ENCODE measurements at regions not wholly inside any gene's neighbourhood (a gene's known extent, or its start where the extent isn't known, plus 50 kb on each side); places are given as distances from the start of the nearest gene placed in this dataset.
"Not testable (repeated sequence)": the region's sequence is repeated elsewhere in the genome, so short reads cannot be mapped to it uniquely, and the experiment has no call there.

DNA sequence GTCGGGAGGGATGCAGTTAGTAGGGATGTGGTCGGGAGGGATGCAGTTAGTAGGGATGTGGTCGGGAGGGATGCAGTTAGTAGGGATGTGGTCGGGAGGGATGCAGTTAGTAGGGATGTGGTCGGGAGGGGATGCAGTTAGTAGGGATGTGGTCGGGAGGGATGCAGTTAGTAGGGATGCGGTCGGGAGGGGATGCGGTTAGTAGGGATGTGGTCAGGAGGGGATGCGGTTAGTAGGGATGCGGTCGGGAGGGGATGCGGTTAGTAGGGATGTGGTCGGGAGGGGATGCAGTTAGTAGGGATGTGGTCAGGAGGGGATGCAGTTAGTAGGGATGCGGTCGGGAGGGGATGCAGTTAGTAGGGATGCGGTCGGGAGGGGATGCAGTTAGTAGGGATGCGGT lies 96.2 kb downstream of the BDH1 start:
- not testable (repeated sequence) for H3K9me3 Mint-ChIP-seq

DNA sequence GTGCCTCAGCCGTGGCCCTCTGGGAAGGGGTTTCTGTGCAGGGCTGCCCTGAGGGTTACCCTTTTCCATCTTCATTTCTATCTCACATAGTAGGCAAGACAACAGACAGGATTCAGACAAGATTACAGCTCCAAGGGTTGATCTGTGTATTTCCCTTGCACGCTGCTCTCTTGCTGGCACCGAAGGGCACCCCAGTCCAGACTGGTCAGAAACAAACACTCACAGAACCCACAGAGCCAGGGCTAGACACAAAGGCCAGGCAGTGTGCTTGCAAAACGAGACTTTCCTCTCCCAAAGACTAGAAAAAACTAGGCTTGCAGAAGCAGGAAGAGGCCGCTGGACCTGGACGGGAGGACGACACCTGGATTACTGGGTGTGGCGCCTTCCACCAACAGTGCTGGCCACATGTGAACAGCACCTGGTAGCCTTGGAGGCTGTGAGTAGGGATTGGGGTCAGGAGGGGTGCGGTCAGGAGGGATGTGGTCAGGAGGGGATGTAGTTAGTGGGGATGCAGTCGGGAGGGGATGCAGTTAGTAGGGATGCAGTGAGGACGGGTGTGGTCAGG lies 96.8 kb downstream of the BDH1 start:
- Mint-ChIP-seq H3K36me3 (no peaks in the 10 kb centered on the region), H3K27me3 (peaks cover 5 to 6% of the 10 kb centered on the region in 2 donors), H3K4me3 (no peak overlapping the region), H3K27ac (no peak overlapping the region), H3K9me3 (no peaks in the 10 kb centered on the region), H3K4me1 (ENCODE audit: low read depth in 2 of 2) (peaks cover 15 to 18% of the 10 kb centered on the region in 2 donors)
- DNase-seq (ENCODE audit: low spot score), result no peak
- ATAC-seq, result no peak

More for the DNA sequence above, 96.2 kb downstream of the BDH1 start:
- H3K27ac Mint-ChIP-seq; H3K27me3 Mint-ChIP-seq; DNase-seq (ENCODE audit: low spot score); ATAC-seq; H3K36me3 Mint-ChIP-seq; H3K4me3 Mint-ChIP-seq: not testable (repeated sequence)
- H3K4me1 Mint-ChIP-seq (ENCODE audit: low read depth in 2 of 2), result peaks cover 15 to 18% of the 10 kb centered on the region in 2 donors

DNA sequence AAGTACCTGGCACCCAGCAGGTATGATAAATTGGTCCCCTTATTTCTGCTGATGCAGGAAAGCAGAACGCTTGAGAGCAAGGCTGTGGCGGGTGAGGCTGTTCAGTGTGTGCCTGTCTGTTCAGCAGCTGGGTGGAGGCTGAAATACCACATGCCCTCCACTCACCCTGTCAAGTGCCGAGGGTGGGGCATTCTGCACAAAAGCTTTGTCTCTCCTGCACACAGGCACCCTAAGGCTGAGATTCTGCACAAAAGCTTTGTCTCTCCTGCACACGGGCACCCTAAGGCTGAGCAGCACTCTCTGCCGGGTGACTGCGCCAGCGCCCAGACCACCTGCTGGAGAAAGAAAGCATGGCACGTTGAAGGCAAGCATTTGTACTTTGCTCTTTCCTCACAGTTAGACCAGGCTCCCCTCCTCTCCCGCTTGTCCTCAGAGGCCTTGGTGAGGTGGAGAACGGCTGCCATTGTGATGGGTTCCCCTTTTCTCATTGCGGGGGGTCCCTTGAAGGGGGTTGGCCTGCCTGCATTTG lies 97.5 kb downstream of the BDH1 start:
- Mint-ChIP-seq H3K27me3 (peaks cover 5 to 6% of the 10 kb centered on the region in 2 donors), H3K9me3 (no peaks in the 10 kb centered on the region), H3K4me3 (no peak overlapping the region), H3K4me1 (ENCODE audit: low read depth in 2 of 2) (peaks cover 15 to 18% of the 10 kb centered on the region in 2 donors), H3K27ac (no peak overlapping the region), H3K36me3 (no peaks in the 10 kb centered on the region)
- ATAC-seq (peak in 1 of 2 donors; percentile 52), DNase-seq (ENCODE audit: low spot score) (no peak)

DNA sequence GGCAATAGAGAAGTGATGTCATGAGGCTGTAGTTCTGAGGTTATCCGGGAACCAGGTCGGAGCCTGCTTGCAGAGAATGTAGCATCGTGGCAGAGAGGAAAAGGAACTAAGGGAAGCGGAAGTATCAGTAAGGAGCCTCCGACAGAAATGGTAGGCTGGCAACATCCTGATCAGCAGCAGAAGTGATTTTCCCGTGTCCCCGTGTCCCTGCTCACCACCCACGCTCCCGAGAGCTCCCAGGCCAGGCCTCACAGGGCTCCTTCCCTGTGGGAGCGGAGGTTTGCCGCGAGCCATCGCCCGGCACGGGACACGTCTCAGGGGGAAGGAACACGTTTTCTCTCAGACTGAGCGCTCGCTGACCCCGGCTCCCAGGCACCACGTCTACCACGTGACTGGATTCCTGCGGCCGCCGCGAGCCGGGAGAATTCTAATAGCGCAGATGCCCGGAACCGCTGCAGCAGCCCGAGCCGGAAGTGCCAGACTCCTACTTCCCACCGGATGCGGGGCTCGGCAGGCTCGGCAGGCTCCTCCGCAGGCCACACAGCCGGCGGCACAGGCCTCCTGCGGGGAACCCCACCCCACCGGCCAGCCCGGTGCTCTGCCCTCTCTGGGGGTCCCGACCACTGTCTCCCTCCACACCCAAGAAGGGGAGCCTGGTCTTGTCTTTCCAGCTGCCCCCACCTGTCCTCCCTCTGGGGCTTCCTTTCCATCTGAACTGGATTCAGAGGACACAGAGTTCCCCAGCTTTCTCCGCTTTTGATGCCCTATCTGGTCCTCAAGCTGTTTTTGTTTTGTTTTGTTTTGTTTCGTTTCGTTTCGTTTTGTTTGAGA lies 99.3 kb downstream of the BDH1 start:
- ATAC-seq, result peak; percentile 85 to 89
- Mint-ChIP-seq H3K4me3 (peak overlapping the region; percentile 94), H3K4me1 (ENCODE audit: low read depth in 2 of 2) (peaks cover 15 to 18% of the 10 kb centered on the region in 2 donors)

DNA sequence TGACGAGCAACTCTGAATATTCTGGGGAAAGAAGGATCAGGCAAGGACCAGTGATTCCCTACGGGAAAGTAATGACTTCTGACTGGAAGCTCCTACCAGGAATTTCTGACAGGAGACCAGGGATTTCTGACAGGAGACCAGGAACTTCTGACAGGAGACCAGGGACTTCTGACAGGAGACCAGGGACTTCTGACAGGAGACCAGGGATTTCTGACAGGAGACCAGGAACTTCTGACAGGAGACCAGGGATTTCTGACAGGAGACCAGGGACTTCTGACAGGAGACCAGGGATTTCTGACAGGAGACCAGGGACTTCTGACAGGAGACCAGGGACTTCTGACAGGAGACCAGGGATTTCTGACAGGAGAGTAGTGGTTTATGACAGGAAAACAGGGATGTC lies 100.9 kb downstream of the BDH1 start:
- H3K27ac Mint-ChIP-seq; H3K36me3 Mint-ChIP-seq; ATAC-seq; H3K27me3 Mint-ChIP-seq; DNase-seq (ENCODE audit: low spot score); H3K4me3 Mint-ChIP-seq; H3K9me3 Mint-ChIP-seq: not testable (repeated sequence)
- H3K4me1 Mint-ChIP-seq (ENCODE audit: low read depth in 2 of 2), result peaks cover 15 to 18% of the 10 kb centered on the region in 2 donors

More for the DNA sequence above, 99.3 kb downstream of the BDH1 start:
- H3K9me3 Mint-ChIP-seq, result no peaks in the 10 kb centered on the region
- no peaks in the 10 kb centered on the region for H3K27me3 Mint-ChIP-seq
- DNase-seq (ENCODE audit: low spot score), result peak; percentile 79
- H3K36me3 Mint-ChIP-seq, result no peaks in the 10 kb centered on the region
- peak overlapping the region; percentile 82 to 92 for H3K27ac Mint-ChIP-seq

DNA sequence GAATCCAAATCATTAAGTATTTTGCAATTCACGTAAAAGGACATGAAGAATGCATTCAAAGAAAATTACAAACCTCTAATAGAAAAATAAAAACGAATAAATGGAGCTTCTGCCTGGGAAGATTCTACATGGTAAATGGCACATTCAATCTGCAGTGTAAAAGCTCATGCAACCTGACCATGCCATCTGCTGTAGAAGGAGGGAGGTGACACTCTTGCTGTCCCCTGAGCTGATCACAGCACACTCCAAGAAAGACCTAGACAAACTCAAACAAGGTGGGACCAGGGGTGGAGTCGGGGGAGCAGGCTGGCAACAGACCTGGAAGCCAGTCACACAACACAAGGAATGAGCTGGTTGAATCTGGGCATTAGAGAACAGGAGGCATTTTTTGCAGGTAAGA lies 101.8 kb downstream of the BDH1 start:
- Mint-ChIP-seq H3K9me3 (no peaks in the 10 kb centered on the region), H3K4me1 (ENCODE audit: low read depth in 2 of 2) (peaks cover 15 to 18% of the 10 kb centered on the region in 2 donors), H3K27ac (peak overlapping the region in 1 of 2 donors; percentile 4), H3K27me3 (no peaks in the 10 kb centered on the region), H3K36me3 (no peaks in the 10 kb centered on the region), H3K4me3 (peak overlapping the region; percentile 15)
- no peak for ATAC-seq
- DNase-seq (ENCODE audit: low spot score), result no peak

DNA sequence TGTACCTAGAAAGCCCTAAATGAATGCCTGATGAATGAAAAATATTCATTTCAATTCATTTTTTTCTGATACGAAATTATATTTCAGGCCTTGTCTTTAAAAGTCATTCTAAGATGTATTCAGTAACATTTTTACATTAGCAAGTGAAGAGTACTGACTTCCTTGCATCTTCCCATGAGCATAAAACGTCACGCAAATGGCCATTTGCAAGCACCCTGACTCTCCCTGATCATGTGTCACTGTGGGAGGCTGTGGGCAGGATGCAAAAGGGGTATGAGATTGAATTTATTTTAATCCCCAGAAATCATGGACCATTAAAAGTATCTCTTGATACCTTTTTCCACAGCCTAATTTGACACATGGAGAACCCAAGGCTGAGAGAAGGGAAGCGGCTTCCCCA lies 105.0 kb downstream of the BDH1 start:
- no peaks in the 10 kb centered on the region for H3K9me3 Mint-ChIP-seq
- DNase-seq (ENCODE audit: low spot score) (no peak), ATAC-seq (no peak)
- no peaks in the 10 kb centered on the region for H3K27me3 Mint-ChIP-seq
- H3K4me3 Mint-ChIP-seq, result no peak overlapping the region
- H3K27ac Mint-ChIP-seq, result no peak overlapping the region
- H3K4me1 Mint-ChIP-seq (ENCODE audit: low read depth in 2 of 2), result peaks cover 6 to 7% of the 10 kb centered on the region in 2 donors
- no peaks in the 10 kb centered on the region for H3K36me3 Mint-ChIP-seq

DNA sequence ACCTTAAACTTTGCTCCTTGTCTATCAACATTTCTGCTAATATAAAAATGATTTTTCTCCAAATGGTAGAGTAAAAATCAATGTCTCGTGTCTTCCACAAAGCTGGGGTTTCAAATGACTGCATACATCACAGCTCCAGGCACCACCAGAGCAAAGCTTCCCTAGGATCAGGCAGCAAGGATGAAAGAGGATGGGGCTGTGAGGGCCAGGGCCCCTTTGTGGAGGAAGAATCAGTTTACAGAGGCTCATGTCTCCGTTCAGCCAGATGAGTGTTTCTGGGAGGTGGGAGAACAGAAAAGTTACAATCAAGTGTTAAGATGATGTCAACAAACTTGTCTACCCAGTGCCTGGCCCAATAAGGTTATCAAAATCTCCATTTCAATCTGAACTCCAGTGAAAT lies 105.5 kb downstream of the BDH1 start:
- H3K36me3 Mint-ChIP-seq, result no peaks in the 10 kb centered on the region
- H3K4me1 Mint-ChIP-seq (ENCODE audit: low read depth in 2 of 2), result peaks cover under 1 to 2% of the 10 kb centered on the region in 2 donors
- no peak overlapping the region for H3K27ac Mint-ChIP-seq
- no peak overlapping the region for H3K4me3 Mint-ChIP-seq
- ATAC-seq, result no peak
- H3K9me3 Mint-ChIP-seq, result no peaks in the 10 kb centered on the region
- no peaks in the 10 kb centered on the region for H3K27me3 Mint-ChIP-seq
- no peak for DNase-seq (ENCODE audit: low spot score)

DNA sequence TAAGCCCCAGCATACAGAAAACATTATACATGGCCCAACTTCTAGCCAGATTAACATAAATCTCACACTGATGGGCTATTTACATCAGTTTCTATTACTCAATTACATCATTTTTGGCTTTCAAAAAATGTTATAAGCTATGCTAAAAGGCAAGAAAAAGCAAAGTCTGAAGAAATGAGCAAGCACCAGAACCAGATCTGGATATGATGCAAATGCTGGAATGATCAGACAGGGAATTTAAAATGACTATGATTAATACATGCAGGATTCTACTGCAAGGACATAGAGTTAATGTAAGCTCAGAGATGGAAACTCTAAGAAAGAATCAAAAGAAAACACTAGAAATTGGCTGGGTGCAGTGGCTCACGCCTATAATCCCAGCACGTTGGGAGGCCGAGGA lies 106.6 kb downstream of the BDH1 start:
- H3K27me3 Mint-ChIP-seq; H3K4me3 Mint-ChIP-seq; H3K27ac Mint-ChIP-seq; ATAC-seq; H3K36me3 Mint-ChIP-seq; DNase-seq (ENCODE audit: low spot score); H3K9me3 Mint-ChIP-seq; H3K4me1 Mint-ChIP-seq (ENCODE audit: low read depth in 2 of 2): not testable (repeated sequence)

DNA sequence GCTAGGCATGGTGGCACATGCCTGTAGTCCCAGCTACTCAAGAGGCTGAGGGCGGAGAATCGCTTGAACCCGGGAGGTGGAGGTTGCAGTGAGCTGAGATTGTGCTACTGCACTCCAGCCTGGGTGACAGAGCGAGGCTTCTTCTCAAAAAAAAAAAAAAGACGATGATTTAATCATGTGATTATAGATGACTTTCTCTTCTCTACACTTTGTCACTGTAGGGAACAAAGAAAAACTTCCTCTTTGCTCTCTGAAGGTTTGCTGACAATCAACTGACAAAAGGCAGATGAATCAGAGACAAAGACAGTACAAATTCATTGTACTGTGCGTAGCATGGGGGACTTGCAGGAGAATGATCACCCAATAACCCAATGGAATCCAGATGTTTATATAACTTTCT lies 108.0 kb downstream of the BDH1 start:
- H3K9me3 Mint-ChIP-seq; DNase-seq (ENCODE audit: low spot score); H3K27me3 Mint-ChIP-seq; H3K4me3 Mint-ChIP-seq; ATAC-seq; H3K27ac Mint-ChIP-seq; H3K36me3 Mint-ChIP-seq; H3K4me1 Mint-ChIP-seq (ENCODE audit: low read depth in 2 of 2): not testable (repeated sequence)

DNA sequence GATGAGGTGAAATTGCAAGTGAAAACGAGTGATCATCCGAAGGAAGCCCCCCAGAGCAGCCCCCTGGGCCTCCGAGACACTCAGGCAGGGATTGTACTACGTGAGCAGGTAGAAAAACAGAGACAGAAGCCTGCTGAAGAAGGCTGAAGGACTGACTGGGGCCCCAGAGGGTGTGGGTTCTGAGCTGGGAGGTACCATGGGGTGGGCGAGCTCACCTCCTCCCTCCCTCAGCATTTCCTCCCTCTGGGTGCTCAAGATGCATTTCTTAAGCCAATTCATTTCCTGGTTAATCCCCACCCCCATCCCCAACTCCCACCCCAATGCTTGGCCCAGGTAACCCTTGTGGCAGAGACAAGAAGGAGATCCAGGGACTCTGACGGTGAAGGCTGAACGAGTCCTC lies 108.7 kb downstream of the BDH1 start:
- Mint-ChIP-seq H3K27me3 (peaks cover 1 to 9% of the 10 kb centered on the region in 2 donors), H3K36me3 (no peaks in the 10 kb centered on the region), H3K4me1 (ENCODE audit: low read depth in 2 of 2) (peaks cover 4 to 5% of the 10 kb centered on the region in 2 donors), H3K4me3 (no peak overlapping the region), H3K9me3 (no peaks in the 10 kb centered on the region), H3K27ac (no peak overlapping the region)
- ATAC-seq, result no peak
- DNase-seq (ENCODE audit: low spot score), result no peak

DNA sequence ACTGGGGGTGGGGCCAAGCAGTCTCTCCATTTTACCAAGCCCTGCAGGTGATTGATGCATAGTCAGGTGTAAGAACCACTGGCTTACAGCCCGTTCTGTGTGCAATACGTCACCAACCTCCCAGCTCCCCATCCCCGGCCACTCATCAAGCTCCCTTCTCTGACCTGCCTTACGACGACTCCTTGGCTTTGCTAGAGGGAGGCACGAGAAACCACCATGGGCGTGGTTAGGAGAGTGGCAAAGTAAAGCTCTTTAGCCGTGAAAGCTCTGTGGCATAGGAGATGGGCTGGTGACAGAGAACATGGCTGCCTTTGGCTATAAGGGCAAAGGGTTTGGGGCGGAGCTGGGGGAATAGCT lies 109.1 kb downstream of the BDH1 start:
- H3K4me1 Mint-ChIP-seq (ENCODE audit: low read depth in 2 of 2), result peaks cover 4 to 5% of the 10 kb centered on the region in 2 donors
- H3K4me3 Mint-ChIP-seq, result no peak overlapping the region
- DNase-seq (ENCODE audit: low spot score) (no peak), ATAC-seq (no peak)
- no peaks in the 10 kb centered on the region for H3K36me3 Mint-ChIP-seq
- no peak overlapping the region for H3K27ac Mint-ChIP-seq
- H3K27me3 Mint-ChIP-seq, result peaks cover 5 to 12% of the 10 kb centered on the region in 2 donors
- H3K9me3 Mint-ChIP-seq, result no peaks in the 10 kb centered on the region

DNA sequence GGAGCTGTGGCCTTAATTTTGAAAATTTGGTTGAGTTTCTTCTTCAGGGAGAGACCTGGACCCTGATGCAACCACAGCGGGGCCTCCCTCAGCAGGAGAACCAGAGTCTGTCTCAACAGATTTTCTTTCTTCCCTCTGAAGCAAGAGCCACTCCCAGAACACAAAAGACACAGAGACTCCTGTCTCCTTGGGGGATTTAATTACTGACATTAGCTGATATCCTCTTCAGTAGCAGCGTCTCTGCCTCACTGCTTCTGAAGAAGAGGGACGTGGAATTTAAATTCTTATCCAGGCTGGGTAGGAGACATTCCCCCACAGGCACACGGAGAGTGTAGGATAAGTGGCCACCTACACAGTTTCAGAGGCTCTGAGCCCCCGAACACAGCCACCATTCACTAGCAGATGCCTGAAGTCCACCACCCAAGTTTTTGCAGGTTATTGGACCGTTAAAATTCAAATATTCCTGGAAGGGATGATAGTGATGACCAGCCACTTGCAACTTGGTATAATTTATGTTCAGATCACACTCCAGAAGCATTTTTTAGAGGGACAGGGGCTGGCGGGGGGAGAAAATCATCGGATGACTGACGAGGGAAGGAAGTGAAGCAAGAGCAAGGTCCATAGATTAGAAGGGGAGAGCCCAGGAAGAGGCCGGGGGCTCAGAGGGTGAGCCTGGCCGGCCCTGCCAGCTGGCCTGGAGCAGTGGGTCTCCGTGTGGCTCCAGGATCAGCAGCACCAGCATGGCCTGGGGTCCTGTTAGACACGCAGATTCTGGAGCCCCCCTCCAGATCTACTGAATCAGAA lies 109.7 kb downstream of the BDH1 start:
- DNase-seq (ENCODE audit: low spot score) (no peak), ATAC-seq (no peak)
- Mint-ChIP-seq H3K27me3 (peaks cover 8 to 18% of the 10 kb centered on the region in 2 donors), H3K4me1 (ENCODE audit: low read depth in 2 of 2) (peaks cover 4 to 5% of the 10 kb centered on the region in 2 donors), H3K27ac (no peak overlapping the region), H3K4me3 (no peak overlapping the region), H3K36me3 (no peaks in the 10 kb centered on the region), H3K9me3 (no peaks in the 10 kb centered on the region)
